ENCODE measurements at regions not wholly inside any gene's neighbourhood (a gene's known extent, or its start where the extent isn't known, plus 50 kb on each side); places are given as distances from the start of the nearest gene placed in this dataset.
A peak's percentile ranks its signal among the peaks of the same experiment; 100 is the strongest.

DNA sequence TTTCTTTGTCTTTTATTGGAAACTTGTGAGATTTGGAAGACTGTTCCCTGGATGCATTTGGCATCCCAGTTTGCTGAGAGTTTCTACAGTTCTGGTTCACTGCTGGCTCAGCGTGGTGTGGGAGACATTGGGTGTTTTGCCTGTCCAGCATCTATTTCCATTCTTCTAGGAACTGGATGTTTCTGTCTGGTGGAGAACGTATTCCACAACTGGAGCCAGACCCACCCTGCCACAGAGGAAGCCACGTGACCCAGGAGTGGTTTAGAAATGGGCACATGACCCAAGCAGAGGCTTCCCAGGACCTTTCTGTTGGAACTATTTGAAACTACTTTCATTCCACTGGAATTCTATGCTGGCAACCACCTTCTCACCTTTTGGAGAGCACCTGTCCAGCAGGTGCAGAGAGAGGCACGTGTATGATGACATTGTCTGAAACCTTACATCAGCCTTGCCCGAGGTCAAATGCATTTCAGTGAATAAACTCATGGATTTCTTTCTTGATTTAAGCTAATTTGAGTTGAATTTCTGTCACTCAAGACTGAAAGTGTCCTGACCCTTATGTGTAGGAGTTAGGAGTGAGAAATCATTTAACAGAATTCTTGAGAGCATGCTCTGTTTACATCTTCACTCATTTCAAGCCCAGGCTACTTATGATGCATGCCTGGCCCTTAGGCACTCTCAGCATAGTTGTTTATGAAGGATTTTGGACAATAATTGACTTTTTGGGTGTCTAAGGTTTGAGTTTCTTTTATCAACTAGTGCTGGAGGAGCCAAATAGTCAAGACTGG is 121.8 kb downstream of the AKAP11 start (continued):
- TF ChIP-seq, protein P1, sequence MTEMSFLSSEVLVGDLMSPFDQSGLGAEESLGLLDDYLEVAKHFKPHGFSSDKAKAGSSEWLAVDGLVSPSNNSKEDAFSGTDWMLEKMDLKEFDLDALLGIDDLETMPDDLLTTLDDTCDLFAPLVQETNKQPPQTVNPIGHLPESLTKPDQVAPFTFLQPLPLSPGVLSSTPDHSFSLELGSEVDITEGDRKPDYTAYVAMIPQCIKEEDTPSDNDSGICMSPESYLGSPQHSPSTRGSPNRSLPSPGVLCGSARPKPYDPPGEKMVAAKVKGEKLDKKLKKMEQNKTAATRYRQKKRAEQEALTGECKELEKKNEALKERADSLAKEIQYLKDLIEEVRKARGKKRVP (CRISPR knock-in tag; IDR thresholded peaks at IDR 0.05) = peak in 1 of 2 experiments; percentile 86; a peak in 2 of 4 replicates
- TF ChIP-seq, protein P2, sequence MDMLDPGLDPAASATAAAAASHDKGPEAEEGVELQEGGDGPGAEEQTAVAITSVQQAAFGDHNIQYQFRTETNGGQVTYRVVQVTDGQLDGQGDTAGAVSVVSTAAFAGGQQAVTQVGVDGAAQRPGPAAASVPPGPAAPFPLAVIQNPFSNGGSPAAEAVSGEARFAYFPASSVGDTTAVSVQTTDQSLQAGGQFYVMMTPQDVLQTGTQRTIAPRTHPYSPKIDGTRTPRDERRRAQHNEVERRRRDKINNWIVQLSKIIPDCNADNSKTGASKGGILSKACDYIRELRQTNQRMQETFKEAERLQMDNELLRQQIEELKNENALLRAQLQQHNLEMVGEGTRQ (IDR thresholded peaks at IDR 0.05; ENCODE audit: low read depth, low read length) = peak; percentile 37; the same call in 1 of the 2 replicates
- TF ChIP-seq, protein P2 (CRISPR knock-in tag; IDR thresholded peaks at IDR 0.05; ENCODE audit: borderline replicate concordance) = no peak
- TF ChIP-seq ZSCAN25 (CRISPR knock-in tag; IDR thresholded peaks at IDR 0.05) = no peak
- TF ChIP-seq KLF11 (CRISPR knock-in tag; IDR thresholded peaks at IDR 0.05) = no peak
- no peak for TF ChIP-seq PTBP1 (IDR thresholded peaks at IDR 0.05; ENCODE audit: low read depth, low read length, poor library complexity, severe bottlenecking)

DNA sequence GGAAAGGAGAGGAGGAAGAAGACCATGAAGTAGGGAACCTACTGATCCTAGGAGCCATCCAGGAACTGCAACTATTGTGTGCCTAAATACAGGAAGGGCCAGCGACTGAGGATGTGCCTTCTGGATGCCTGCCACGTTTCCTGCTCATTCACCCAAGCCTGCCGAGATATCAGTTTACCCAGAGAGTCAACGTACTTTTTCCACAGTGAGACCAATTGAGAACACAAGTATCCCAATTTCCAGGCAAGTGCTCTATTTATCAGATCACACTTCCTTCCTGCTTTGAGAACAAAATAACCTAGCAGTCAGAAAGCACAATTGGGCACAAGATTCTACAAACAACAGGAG is 122.4 kb downstream of the AKAP11 start:
- H3K9me3 ChIP-seq (ENCODE audit: low read length) = no peaks in the 10 kb centered on the region
- BruUV-seq (replicated peaks) = no TSS peak
- H3K4me1 ChIP-seq (ENCODE audit: insufficient read depth, low read length) = no peaks in the 10 kb centered on the region
- 4% methylated on average over 4 of the region's 4 CpGs for whole genome bisulfite sequencing (ENCODE audit: low lambda C conversion rate)
- intact Hi-C loops (cut with micrococcal nuclease; ENCODE audit: unreplicated experiment) (no loop called here), in situ Hi-C loops (cut with HindIII; ENCODE audit: extremely low pct_ligation_motif_present, low pct_unique_long_range_greater_than_20kb) (no loop called here)
- no peak overlapping the region for H2AFZ ChIP-seq (ENCODE audit: low read length)
- no peak overlapping the region for H3K4me2 ChIP-seq (ENCODE audit: low read depth, low read length)
- FAIRE-seq (no peak), DNase-seq (ENCODE audit: low spot score) (no peak), ATAC-seq (no peak)
- no peak overlapping the region for H3K27ac ChIP-seq (ENCODE audit: extremely low read length, insufficient read depth, low read length)
- no peaks in the 10 kb centered on the region for H4K20me1 ChIP-seq (ENCODE audit: insufficient read depth, low read length)
- no peaks in the 10 kb centered on the region for H3K27me3 ChIP-seq (ENCODE audit: control insufficient read depth in 1 of 2, insufficient read depth in 2 of 2, low read length in 2 of 2)
- TF ChIP-seq HOXA3 (CRISPR knock-in tag; IDR thresholded peaks at IDR 0.05) = no peak
- TF ChIP-seq ZNF17 (CRISPR knock-in tag; IDR thresholded peaks at IDR 0.05) = no peak
- no peak for TF ChIP-seq MLX (CRISPR knock-in tag; IDR thresholded peaks at IDR 0.05)
- TF ChIP-seq ERF (CRISPR knock-in tag; IDR thresholded peaks at IDR 0.05) = no peak
- no peak for TF ChIP-seq KLF12 (CRISPR knock-in tag; IDR thresholded peaks at IDR 0.05; ENCODE audit: borderline replicate concordance)
- H3K79me2 ChIP-seq (ENCODE audit: insufficient read depth, low read length) = no peaks in the 10 kb centered on the region
- CTCF ChIA-PET (ENCODE audit: low intra/inter-chr PET ratio, low total read pairs) = no interaction called here
- no peak overlapping the region for H3K4me3 ChIP-seq (replicated peaks in 1 of 3; ENCODE audit: insufficient read depth in 1 of 3, low read depth in 2 of 3, low read length in 3 of 3)
- H3K36me3 ChIP-seq (replicated peaks in 1 of 2; ENCODE audit: control insufficient read depth in 1 of 2, insufficient read depth in 2 of 2, low read length in 2 of 2) = no peaks in the 10 kb centered on the region
- no peak overlapping the region for H3K9ac ChIP-seq (ENCODE audit: insufficient read depth, low read depth, low read length)
- POLR2A ChIA-PET = no interaction called here

Measured in HepG2 (cell line).